ENCODE measurements at regions not wholly inside any gene's neighbourhood (a gene's known extent, or its start where the extent isn't known, plus 50 kb on each side); places are given as distances from the start of the nearest gene placed in this dataset.

DNA sequence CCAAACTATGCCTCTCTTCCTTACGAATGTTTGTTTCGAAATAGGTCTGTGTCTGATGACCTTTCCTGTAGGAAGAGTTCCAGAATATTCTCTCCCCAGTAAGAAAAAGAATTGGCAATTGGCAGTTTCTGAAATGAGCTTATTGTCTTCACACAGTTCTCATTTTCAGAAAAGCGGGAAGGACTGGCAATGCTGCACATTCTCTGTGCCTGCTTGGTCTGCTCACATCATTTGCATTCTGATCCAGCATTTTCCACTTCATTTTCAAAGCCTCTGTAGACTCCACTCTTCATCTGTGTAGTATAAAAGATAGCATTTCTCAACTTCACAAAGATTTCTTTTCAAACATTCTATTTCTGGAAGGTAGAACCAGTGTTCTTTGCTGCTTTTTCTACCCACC is 120.6 kb upstream of the CCDC112 start:
- TF ChIP-seq, protein P1, sequence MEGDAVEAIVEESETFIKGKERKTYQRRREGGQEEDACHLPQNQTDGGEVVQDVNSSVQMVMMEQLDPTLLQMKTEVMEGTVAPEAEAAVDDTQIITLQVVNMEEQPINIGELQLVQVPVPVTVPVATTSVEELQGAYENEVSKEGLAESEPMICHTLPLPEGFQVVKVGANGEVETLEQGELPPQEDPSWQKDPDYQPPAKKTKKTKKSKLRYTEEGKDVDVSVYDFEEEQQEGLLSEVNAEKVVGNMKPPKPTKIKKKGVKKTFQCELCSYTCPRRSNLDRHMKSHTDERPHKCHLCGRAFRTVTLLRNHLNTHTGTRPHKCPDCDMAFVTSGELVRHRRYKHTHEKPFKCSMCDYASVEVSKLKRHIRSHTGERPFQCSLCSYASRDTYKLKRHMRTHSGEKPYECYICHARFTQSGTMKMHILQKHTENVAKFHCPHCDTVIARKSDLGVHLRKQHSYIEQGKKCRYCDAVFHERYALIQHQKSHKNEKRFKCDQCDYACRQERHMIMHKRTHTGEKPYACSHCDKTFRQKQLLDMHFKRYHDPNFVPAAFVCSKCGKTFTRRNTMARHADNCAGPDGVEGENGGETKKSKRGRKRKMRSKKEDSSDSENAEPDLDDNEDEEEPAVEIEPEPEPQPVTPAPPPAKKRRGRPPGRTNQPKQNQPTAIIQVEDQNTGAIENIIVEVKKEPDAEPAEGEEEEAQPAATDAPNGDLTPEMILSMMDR (IDR thresholded peaks at IDR 0.05), result no peak

DNA sequence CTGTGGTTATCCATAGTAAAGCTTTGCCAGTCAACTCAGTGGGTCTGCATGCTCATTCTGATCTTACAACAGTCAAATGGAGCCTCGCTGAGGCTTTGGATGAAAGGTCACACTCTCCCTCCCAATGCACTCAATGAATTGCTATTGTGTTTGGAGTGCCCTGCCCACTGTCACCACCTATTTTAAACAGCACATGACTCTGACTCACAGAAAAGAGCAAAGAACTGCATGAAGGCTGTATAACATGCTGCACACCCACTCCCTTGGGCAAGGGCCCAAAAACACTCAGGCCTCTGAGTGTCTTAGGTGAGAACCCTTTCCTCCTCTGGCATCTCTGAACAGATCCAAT is 118.7 kb upstream of the CCDC112 start:
- TF ChIP-seq, protein P1 (IDR thresholded peaks at IDR 0.05), result no peak

DNA sequence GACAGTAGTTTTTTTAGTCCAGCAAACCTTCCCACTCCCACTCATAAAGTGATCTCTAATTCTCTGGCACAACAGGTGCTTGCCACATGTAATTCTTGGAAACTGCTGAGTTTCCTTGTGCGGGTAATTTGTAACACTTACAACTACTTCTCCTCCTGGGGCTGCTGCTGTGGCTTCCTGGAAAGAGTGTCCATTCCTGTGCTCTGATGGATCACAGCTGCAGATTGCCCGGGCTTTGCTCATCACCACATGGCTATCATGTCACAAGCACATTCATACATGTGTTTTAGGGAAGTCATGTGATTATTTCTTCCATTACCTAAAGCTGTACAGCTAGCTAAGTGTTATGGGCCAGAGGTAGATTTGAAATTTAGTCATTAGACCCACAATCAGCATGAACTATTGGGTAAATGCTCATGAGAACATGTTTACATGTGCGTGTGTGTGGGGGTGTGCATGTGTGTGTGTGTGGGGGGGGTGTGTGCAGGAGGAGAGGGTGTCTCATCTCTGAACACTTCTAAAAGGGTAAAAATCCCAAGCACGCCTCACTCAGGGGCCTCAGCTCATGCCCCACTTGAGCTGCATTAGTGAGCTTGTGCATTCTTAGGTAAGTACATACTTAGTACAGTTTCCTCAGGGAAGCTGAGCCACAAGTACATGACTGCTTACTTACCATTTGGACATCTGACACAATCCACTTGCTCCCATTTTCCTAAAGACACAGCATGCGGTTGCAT is 118.1 kb upstream of the CCDC112 start:
- TF ChIP-seq, protein P1 (IDR thresholded peaks at IDR 0.05), result no peak

DNA sequence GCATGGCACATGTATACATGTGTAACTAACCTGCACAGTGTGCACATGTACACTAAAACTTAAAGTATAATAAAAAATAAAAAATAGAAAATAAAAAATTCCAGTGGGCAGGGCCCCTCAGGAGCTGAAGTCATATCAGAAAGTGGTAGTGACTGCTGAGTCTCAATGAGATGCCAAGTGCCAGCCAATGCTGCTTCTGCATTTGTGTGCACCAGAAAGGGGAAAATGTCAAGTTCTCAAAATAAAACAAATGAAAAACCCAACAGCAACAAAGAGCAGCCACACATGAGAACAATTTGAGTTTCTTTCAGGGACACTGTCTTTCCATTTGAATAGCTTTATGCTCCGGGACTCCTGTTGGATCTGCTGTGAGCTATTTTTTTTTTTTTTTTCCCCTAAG is 117.2 kb upstream of the CCDC112 start:
- TF ChIP-seq, protein P1 (IDR thresholded peaks at IDR 0.05), result no peak

DNA sequence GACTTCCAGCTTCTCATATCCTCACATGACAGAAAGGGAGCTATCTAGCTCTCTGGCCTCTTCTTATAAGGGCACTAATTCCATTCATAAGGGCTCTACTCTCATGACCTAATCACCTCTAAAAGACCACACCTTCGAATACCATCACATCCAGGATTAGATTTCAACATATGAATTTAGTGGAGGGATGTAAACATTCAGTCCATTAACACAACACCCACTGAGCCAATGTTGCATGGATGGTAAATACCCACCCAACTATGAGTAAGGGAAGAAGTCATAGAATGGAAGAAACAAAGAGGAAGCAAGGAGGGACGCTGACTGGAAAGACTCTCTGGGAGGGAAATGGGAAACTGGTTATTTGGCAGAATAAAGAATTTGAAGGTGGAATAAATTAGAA is 112.6 kb upstream of the CCDC112 start:
- TF ChIP-seq, protein P1 (IDR thresholded peaks at IDR 0.05), result no peak

DNA sequence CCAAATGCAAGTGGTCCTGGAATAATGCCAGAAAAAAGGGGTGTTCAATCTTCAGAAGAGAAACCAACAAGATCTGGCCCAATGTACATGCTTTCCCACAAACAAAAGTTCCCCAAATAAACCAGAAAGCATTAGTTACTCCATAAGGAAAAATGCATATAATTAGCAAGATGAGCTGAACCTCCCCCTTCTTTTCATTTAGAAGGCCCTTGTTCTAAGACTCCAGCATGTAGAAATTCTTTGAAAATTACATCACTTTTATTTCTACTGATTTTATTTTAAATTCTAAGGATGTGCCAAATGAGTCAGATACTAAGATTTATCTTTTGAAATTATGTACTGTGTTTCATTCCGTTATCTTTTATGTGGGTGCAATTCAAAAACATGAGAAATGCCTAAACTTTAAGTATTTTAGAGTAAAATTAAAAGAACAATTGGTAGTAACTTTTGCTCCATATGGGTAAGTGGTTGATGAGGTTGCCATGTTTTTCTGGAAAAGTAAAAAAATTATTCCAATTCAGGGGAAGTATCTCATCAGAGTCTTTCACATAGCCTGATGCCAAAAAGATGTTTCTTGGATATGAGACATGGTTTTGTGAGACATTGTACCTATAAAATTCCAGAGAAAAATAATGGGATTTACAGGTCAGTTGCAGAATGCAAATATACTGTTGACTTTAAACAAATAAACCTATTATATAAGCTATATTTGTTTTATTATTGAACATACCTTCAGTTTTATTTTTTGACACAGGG is 106.5 kb upstream of the CCDC112 start:
- TF ChIP-seq, protein P1 (IDR thresholded peaks at IDR 0.05), result no peak

DNA sequence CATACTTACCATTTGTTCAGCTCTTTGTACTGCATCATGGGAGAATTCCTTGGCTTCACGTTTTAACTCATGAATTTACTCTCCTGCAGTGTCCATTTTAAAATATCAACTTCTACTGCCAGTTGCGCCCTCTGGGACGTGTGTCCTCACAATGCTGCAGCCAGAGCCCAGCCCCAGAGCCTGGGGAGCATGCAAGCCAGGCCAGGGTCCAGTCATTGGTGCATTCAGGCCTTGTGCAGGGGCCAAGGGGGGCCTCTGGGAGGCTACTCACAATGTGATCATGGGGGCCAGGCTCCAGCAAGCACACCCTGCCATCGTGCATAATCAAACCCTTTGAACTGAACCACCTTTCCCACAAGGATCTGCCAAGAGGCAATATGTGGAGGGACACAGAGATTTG is 105.6 kb upstream of the CCDC112 start:
- TF ChIP-seq, protein P1 (IDR thresholded peaks at IDR 0.05), result no peak

All from LNCAP (cell line).